ENCODE measurements at regions not wholly inside any gene's neighbourhood (a gene's known extent, or its start where the extent isn't known, plus 50 kb on each side); places are given as distances from the start of the nearest gene placed in this dataset.

- H3K4me3 ChIP-seq = no peak overlapping the region
- H3K27ac ChIP-seq (replicated peaks in 1 of 4) = no peak overlapping the region
- intact Hi-C loops (cut with DNase I) = no loop called here
- DNase-seq (ENCODE audit: extremely low spot score) = no peak
- 0% methylated on average over 1 of the region's 1 CpG for WGBS
- no peaks in the 10 kb centered on the region for H3K27me3 ChIP-seq
- H3K9me3 ChIP-seq = peaks cover 0 to 6% (median 0%) of the 10 kb centered on the region in 4 donors
- peaks cover 0 to 2% (median 0%) of the 10 kb centered on the region in 4 donors for H3K4me1 ChIP-seq
- TF ChIP-seq POLR2AphosphoS5 (IDR thresholded peaks at IDR 0.05) (no peak), EP300 (IDR thresholded peaks at IDR 0.05) (no peak), POLR2A (IDR thresholded peaks at IDR 0.05; ENCODE audit: low read depth) (no peak), CTCF (IDR thresholded peaks at IDR 0.05) (no peak)
- no peaks in the 10 kb centered on the region for H3K36me3 ChIP-seq
Observed at GRCh38 chr4:167616476-167616875, 382.2 kb upstream of the SPOCK3 start.

- H3K27me3 ChIP-seq = no peaks in the 10 kb centered on the region
- no peak for DNase-seq (ENCODE audit: extremely low spot score)
- no peaks in the 10 kb centered on the region for H3K9me3 ChIP-seq
- H3K4me1 ChIP-seq = peaks cover 0 to 2% (median 0%) of the 10 kb centered on the region in 4 donors
- H3K27ac ChIP-seq (replicated peaks in 1 of 4) = no peak overlapping the region
- 60% methylated on average over 9 of the region's 10 CpGs for WGBS
- H3K4me3 ChIP-seq = no peak overlapping the region
- no peaks in the 10 kb centered on the region for H3K36me3 ChIP-seq
- intact Hi-C loops (cut with DNase I) = loop anchor here (5.0 to 10.0 kb wide), 3 partner anchors 35 to 1455 kb away; no protein-coding TSS in a partner anchor
- TF ChIP-seq CTCF (IDR thresholded peaks at IDR 0.05) = peak; percentile 41 to 71 (median 58)
- TF ChIP-seq POLR2AphosphoS5 (IDR thresholded peaks at IDR 0.05) = no peak
Observed at GRCh38 chr4:167622481-167623240, 388.4 kb upstream of the SPOCK3 start.

GRCh38 chr4:167623241-167623572 is 388.9 kb upstream of the SPOCK3 start:
- TF ChIP-seq POLR2AphosphoS5 (IDR thresholded peaks at IDR 0.05) (no peak), CTCF (IDR thresholded peaks at IDR 0.05) (no peak), POLR2A (IDR thresholded peaks at IDR 0.05; ENCODE audit: low read depth) (no peak), EP300 (IDR thresholded peaks at IDR 0.05) (no peak)
- Histone ChIP-seq H3K4me1 (peaks cover 0 to 2% (median 0%) of the 10 kb centered on the region in 4 donors), H3K27ac (replicated peaks in 1 of 4) (no peak overlapping the region), H3K4me3 (no peak overlapping the region), H3K27me3 (no peaks in the 10 kb centered on the region), H3K36me3 (no peaks in the 10 kb centered on the region), H3K9me3 (no peaks in the 10 kb centered on the region)
- intact Hi-C loops (cut with DNase I) = loop anchor here (5.0 to 10.0 kb wide), 3 partner anchors 34 to 1456 kb away; no protein-coding TSS in a partner anchor
- DNase-seq (ENCODE audit: extremely low spot score) = no peak
- 80% methylated on average over 3 of the region's 3 CpGs for WGBS

- peaks cover 0 to 6% (median 2%) of the 10 kb centered on the region in 4 donors for H3K9me3 ChIP-seq
- 82% methylated on average over 2 of the region's 2 CpGs for WGBS
- intact Hi-C loops (cut with DNase I) = loop anchor here (10.0 kb wide), 1 partner anchor 604 kb away; no protein-coding TSS in a partner anchor
- no peaks in the 10 kb centered on the region for H3K27me3 ChIP-seq
- no peak for DNase-seq (ENCODE audit: extremely low spot score)
- no peak overlapping the region for H3K4me3 ChIP-seq
- TF ChIP-seq EP300 (IDR thresholded peaks at IDR 0.05) = no peak
- no peak for TF ChIP-seq POLR2AphosphoS5 (IDR thresholded peaks at IDR 0.05)
- no peak for TF ChIP-seq POLR2A (IDR thresholded peaks at IDR 0.05; ENCODE audit: low read depth)
- no peak for TF ChIP-seq CTCF (IDR thresholded peaks at IDR 0.05)
- no peak overlapping the region for H3K27ac ChIP-seq (replicated peaks in 1 of 4)
- H3K36me3 ChIP-seq = no peaks in the 10 kb centered on the region
- H3K4me1 ChIP-seq = no peaks in the 10 kb centered on the region
Observed at GRCh38 chr4:167629272-167629671, 395.0 kb upstream of the SPOCK3 start.
